Lung (tissue), 11 donors: ENCODE measurements at regions not wholly inside any gene's neighbourhood (a gene's known extent, or its start where the extent isn't known, plus 50 kb on each side); places are given as distances from the start of the nearest gene placed in this dataset.

ENCODE experiments used
- ATAC-seq: fragments of 200-7000 bp; cut with Tn5 transposase; one replicate; pipeline ENCODE4 v1.9.1; 2020; ENCODE audit warnings: moderate number of reproducible peaks; ENCODE audit not compliant: insufficient read depth, low FRiP score
- DNase-seq, 3 donors: peaks; one replicate each; pipeline ENCODE4 v3.0.0-alpha.2; 2013 to 2017
- H3K27ac ChIP-seq, 2 donors: one replicate each; pipeline ENCODE4 v1.5.1; 2013; ENCODE audit warnings: mild to moderate bottlenecking in 2 of 2, moderate library complexity in 2 of 2, control low read depth in 1 of 2, inconsistent platforms in 1 of 2, low read depth in 1 of 2, low read length in 1 of 2
- H3K27me3 ChIP-seq, 3 donors: one replicate each; pipeline ENCODE4 v1.5.1; 2013; ENCODE audit warnings: low read length in 2 of 3; ENCODE audit not compliant: control insufficient read depth in 3 of 3, insufficient read depth in 3 of 3
- H3K36me3 ChIP-seq, 4 donors: one replicate each; pipeline ENCODE4 v1.5.1; 2013; ENCODE audit warnings: low read length in 4 of 4, mild to moderate bottlenecking in 1 of 4, moderate library complexity in 1 of 4; ENCODE audit not compliant: control insufficient read depth in 4 of 4, insufficient read depth in 4 of 4
- H3K4me1 ChIP-seq, 5 donors: one replicate each; pipeline ENCODE4 v1.5.1; 2013; ENCODE audit warnings: low read length in 5 of 5, mild to moderate bottlenecking in 2 of 5, moderate library complexity in 1 of 5; ENCODE audit not compliant: control insufficient read depth in 5 of 5, insufficient read depth in 5 of 5
- H3K4me3 ChIP-seq: one replicate; pipeline ENCODE4 v1.5.1; 2013; ENCODE audit warnings: mild to moderate bottlenecking, control low read depth, moderate library complexity
- H3K9ac ChIP-seq, 2 donors: one replicate each; pipeline ENCODE4 v1.5.1; 2013; ENCODE audit warnings: low read length in 2 of 2, control low read depth in 1 of 2; ENCODE audit not compliant: insufficient read depth in 1 of 2
- H3K9me3 ChIP-seq, 4 donors: one replicate each; pipeline ENCODE4 v1.5.1; 2013; ENCODE audit warnings: low read length in 3 of 4, mild to moderate bottlenecking in 1 of 4, moderate library complexity in 1 of 4; ENCODE audit not compliant: control insufficient read depth in 4 of 4, insufficient read depth in 3 of 4
- CTCF ChIP-seq: IDR thresholded peaks from 2 replicates; pipeline ENCODE4 v1.5.1; 2012; ENCODE audit warnings: mild to moderate bottlenecking; ENCODE audit errors: control extremely low read depth, extremely low read depth
- WGBS, 2 donors: extraction: QIAGEN DNeasy Blood & Tissue Kit; methylation state at CpG; one replicate each; pipeline ENCODE4 v1.1.7; 2013; 5-methylcytosine and 5-hydroxymethylcytosine counted together
- donor health status: control.
- donor health status: control.
- donor health status: Bipolar disorder and iron deficiency.
- donor health status: healthy.
- donor health status: DM: yes; HTN: yes; CAD: no.

GRCh38 chr12:114167431-114167830, 201.3 kb upstream of the RBM19 start:
- DNase-seq (no peak), ATAC-seq (no peak)
- peaks cover 0 to 2% (median 0%) of the 10 kb centered on the region in 5 donors for H3K4me1 ChIP-seq
- peaks cover 0 to 2% (median 0%) of the 10 kb centered on the region in 4 donors for H3K9me3 ChIP-seq
- peaks cover 0 to 5% (median 0%) of the 10 kb centered on the region in 3 donors for H3K27me3 ChIP-seq
- 89 to 100% methylated on average over 1 of the region's 1 CpG for WGBS, 2 donors
- H3K27ac ChIP-seq = no peak overlapping the region
- H3K36me3 ChIP-seq = no peaks in the 10 kb centered on the region
- no peak for TF ChIP-seq CTCF
- no peak overlapping the region for H3K4me3 ChIP-seq
- no peak overlapping the region for H3K9ac ChIP-seq

- DNase-seq = peak; percentile 75 to 90 (median 84)
- H3K36me3 ChIP-seq = no peaks in the 10 kb centered on the region
- H3K27me3 ChIP-seq = peaks cover 0 to 5% (median 0%) of the 10 kb centered on the region in 3 donors
- peaks cover 0 to 2% (median 0%) of the 10 kb centered on the region in 5 donors for H3K4me1 ChIP-seq
- peak; percentile 18 for TF ChIP-seq CTCF
- no peak overlapping the region for H3K4me3 ChIP-seq
- WGBS, 2 donors = 13% methylated on average over 7 of the region's 7 CpGs
- ATAC-seq = no peak
- H3K9ac ChIP-seq = no peak overlapping the region
- H3K27ac ChIP-seq = no peak overlapping the region
- H3K9me3 ChIP-seq = no peaks in the 10 kb centered on the region
These were observed 200.2 kb upstream of the RBM19 start for GRCh38 chr12:114166362-114166761.

- 70 to 74% methylated on average over 1 of the region's 1 CpG for WGBS, 2 donors
- peaks cover 0 to 5% (median 0%) of the 10 kb centered on the region in 3 donors for H3K27me3 ChIP-seq
- no peak for ATAC-seq
These were observed 199.8 kb upstream of the RBM19 start for GRCh38 chr12:114165921-114166320.

More at GRCh38 chr12:114165921-114166320, 199.8 kb upstream of the RBM19 start:
- peaks cover 0 to 2% (median 0%) of the 10 kb centered on the region in 5 donors for H3K4me1 ChIP-seq
- no peak overlapping the region for H3K4me3 ChIP-seq
- no peaks in the 10 kb centered on the region for H3K36me3 ChIP-seq
- peak in 1 of 3 donors; percentile 7 for DNase-seq
- TF ChIP-seq CTCF = no peak
- no peak overlapping the region for H3K9ac ChIP-seq
- H3K9me3 ChIP-seq = no peaks in the 10 kb centered on the region
- no peak overlapping the region for H3K27ac ChIP-seq
